SIG-M5 treated with dmso at 0.1 percent for 504 hours (cell line): ENCODE measurements at regions not wholly inside any gene's neighbourhood (a gene's known extent, or its start where the extent isn't known, plus 50 kb on each side); places are given as distances from the start of the nearest gene placed in this dataset.
"Not testable (repeated sequence)": the region's sequence is repeated elsewhere in the genome, so short reads cannot be mapped to it uniquely, and the experiment has no call there.

Experiments used
- DNase-seq: peaks from one replicate; lab custom pipeline; 2025; ENCODE audit not compliant: unreplicated experiment; lab: John Stamatoyannopoulos, UW

DNA sequence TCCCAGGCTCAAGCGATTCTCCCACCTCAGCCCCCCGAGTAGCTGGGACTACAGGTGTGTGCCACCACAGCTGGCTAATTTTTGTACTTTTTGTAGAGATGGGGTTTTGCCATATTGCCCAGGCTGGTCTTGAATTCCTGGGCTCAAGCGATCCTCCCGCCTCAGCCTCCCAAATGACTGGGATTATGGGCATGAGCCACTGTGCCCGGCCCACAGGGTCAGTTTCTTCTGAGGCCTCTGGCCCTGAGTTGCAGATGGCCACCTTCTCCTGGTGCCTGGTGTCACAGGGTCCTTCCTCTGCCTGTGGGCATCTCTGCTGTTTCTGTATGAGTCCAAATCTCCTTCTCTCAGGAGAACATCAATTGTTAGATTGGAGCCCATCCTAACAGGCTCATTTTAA is 121.4 kb upstream of the TNRC6C start:
- DNase-seq: not testable (repeated sequence)

GRCh38 chr17:77837917-77838316 is 120.6 kb upstream of the TNRC6C start:
- DNase-seq: no peak

- no peak for DNase-seq
Measured at GRCh38 chr17:77838748-77839697, 119.5 kb upstream of the TNRC6C start.

GRCh38 chr17:77839698-77840512 is 118.6 kb upstream of the TNRC6C start:
- DNase-seq: no peak

GRCh38 chr17:77840513-77841165 is 117.9 kb upstream of the TNRC6C start:
- DNase-seq: no peak

GRCh38 chr17:77841742-77842527 is 116.6 kb upstream of the TNRC6C start:
- DNase-seq: no peak

DNA sequence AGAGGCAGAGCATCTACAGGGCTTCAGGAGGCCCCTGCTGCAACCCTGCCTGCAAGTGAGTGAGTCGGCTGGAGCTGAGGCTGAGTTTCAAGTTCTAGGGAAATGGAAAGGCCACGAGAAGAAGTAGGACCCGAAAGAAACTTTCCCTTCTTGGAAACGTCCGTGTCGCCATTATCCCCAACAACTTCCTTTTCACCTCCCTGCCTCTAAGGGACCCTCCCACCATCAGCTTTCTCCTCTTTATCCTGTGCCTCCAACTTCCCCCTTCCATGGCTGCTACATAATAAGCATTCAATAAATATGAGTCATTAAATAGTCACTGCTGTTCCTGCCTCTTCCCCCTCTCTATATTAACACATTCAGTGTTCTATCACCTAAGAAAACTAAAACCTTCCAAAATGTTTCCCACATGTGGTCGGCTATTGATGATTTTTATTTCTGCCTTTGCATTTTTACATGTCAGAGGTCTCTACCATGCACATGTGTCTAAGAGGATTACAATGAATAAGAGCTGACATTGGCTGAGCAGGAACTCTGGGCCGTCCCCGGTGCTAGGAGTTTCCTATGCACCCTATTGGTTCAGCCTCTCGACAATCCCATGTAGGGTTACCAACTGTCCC is 115.9 kb upstream of the TNRC6C start:
- peak; percentile 34 for DNase-seq

DNA sequence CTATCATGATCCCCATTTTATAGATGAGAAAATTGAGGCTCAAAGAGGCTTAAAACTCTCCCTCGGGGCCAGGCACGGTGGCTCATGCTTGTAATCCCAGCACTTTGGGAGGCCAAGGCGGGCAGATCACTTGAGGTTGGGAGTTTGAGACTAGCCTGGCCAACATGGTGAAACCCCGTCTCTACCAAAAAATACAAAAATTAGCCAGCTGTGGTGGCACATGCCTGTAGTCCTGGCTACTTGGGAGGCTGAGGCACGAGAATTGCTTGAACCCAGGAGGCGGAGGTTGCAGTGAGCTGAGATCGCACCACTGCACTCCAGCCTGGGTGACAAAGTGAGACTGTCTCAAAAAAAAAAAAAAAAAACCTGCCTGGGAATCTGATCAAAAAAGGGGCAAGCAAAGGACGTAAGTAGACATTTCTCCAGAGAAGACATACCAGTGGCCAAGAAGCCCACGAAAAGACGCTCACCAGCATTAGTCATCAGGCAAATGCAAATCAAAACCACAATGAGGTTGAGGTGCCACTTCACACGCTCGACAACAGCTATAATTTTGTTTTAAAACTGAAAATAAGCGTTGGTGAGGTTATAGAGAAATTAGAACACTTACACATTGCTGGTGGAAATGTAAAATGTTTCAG is 115.1 kb upstream of the TNRC6C start:
- DNase-seq: not testable (repeated sequence)

GRCh38 chr17:77843896-77844295 is 114.6 kb upstream of the TNRC6C start:
- DNase-seq: no peak

DNA sequence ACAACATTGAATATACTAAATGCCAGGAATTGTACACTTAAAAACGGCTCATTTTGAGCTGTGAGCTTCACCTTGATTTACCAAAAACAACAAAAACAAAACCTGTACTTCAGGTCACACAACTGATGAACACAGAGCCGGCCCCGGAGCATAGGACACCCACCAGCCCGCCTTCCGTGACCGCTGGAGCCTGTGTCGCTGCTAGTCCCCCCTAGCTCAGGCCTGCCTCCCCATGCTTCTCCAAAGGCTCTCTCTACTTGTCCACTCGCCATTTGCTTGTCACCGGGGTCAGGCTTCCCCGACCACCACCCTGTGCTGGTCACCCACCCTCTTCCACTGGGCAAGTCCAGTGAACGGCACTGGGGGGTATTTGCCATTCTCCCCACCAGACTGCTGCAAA is 113.8 kb upstream of the TNRC6C start:
- DNase-seq: no peak

GRCh38 chr17:77845541-77846225 is 112.8 kb upstream of the TNRC6C start:
- no peak for DNase-seq

- DNase-seq: no peak
Measured at GRCh38 chr17:77846531-77847085, 111.9 kb upstream of the TNRC6C start.

DNA sequence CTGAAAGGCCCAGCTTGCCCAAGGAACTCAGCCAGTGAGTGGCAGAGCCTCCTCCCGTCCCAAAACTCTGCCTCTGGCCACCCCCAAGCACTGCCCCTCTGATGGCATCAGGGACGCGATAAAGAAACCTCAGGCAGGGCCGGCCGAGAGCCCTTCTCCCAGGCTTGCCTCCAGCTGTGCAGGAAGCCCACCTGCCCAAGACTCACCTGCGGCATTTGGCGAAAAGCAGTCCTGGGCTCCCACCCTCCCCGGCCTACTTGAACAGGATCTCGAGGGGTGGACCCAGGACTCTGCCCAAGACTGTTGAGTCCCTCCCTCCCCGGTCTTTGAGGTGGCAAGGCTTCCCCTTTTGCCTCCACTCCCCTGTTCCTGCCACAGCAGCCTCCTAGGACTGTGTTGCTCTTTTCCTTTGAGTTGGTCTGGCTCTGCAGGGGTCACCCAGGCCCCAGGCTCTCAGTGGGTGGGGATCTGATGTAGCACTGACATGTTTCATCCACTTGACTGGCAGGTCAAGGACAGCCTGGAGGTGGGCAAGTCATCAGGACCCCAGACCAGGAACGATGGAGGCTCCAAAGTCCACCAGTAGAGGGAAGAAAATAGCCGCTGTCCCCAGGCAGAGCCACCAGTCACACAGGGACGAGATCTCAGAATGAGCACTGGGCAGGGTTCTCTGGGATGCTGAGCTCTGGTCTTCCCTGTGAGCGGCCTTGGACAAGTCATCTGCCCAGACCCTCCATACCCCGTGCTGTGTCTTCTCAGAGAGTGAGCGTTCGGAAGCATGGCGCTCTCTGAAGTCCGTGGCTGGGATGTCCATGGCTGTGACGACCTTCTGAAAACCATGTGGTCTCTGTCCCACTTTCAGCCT is 111.0 kb upstream of the TNRC6C start:
- DNase-seq: no peak

DNA sequence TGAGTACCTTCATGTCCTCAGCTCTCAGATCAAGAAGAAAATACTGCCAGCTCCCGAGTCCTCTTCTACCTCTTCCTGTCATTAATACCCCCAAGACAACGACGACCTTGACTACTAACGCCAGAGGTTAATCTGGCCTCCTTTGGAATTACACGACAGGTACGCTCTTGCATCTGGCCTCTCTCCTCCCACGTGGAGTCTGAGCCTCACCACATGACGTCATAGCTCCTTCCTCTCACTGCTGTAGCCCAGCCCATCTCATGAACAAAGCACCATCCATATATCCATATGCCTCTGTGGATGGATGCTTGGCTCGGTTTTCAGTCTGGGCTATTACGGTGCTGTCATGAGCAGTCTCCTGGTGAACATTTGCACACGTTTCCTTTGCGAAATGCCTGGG is 110.2 kb upstream of the TNRC6C start:
- no peak for DNase-seq

GRCh38 chr17:77849239-77849638 is 109.3 kb upstream of the TNRC6C start:
- no peak for DNase-seq

- DNase-seq: no peak
Measured at GRCh38 chr17:77851921-77852320, 106.6 kb upstream of the TNRC6C start.

DNA sequence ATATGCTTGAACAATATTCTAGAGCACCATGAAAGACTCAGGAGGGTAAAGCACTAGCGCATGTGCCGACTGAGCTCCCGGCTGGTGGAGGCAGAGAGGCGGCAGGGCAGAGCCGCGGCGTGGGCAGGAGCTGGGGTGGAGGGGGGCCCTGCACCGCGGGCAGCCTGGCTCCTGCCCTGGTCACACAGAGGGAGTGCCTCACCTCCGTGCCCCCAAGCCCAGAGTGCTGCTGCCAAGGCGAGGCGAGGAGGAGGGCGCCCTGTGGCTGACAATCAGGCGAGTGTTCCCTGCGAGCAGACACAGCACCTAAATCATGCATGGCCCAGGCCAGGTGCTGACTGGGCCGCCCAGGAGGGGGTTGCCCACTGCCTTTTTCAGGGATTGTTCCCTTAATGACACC is 105.8 kb upstream of the TNRC6C start:
- DNase-seq: no peak
